ENCODE measurements at regions not wholly inside any gene's neighbourhood (a gene's known extent, or its start where the extent isn't known, plus 50 kb on each side); places are given as distances from the start of the nearest gene placed in this dataset.

GRCh38 chr2:176934131-176934530, 278.5 kb upstream of the HNRNPA3 start:
- TF ChIP-seq ZNF121 (tag by site-specific recombination; IDR thresholded peaks at IDR 0.05) (no peak), KLF10 (tag by site-specific recombination; IDR thresholded peaks at IDR 0.05) (no peak), HOXA7 (CRISPR knock-in tag; IDR thresholded peaks at IDR 0.05; ENCODE audit: borderline replicate concordance) (no peak), EGR2 (tag by site-specific recombination; IDR thresholded peaks at IDR 0.05; ENCODE audit: low read depth) (no peak), ZNF501 (tag by site-specific recombination; IDR thresholded peaks at IDR 0.05) (no peak)
